Uterus (tissue), 2 donors: ENCODE measurements at regions not wholly inside any gene's neighbourhood (a gene's known extent, or its start where the extent isn't known, plus 50 kb on each side); places are given as distances from the start of the nearest gene placed in this dataset.

ENCODE experiments used
- POLR2A ChIP-seq, 2 donors: fragments of 450-650 bp; IDR thresholded peaks; one replicate each; pipeline ENCODE4 v1.6.1; 2016; ENCODE audit warnings: antibody characterized with exemption in 2 of 2, mild to moderate bottlenecking in 1 of 2, moderate library complexity in 1 of 2
- TF ChIP-seq, protein P1 (sequence below), 4 experiments: fragments of 200-600 bp in 2 of 4; fragments of 450-650 bp in 2 of 4; sonication (generic) in 2 of 4; IDR thresholded peaks; one replicate each; pipeline ENCODE4 v1.5.1; 2016 to 2019; ENCODE audit warnings: antibody characterized with exemption in 4 of 4, mild to moderate bottlenecking in 2 of 4, moderate library complexity in 1 of 4

- TF ChIP-seq, protein P1, sequence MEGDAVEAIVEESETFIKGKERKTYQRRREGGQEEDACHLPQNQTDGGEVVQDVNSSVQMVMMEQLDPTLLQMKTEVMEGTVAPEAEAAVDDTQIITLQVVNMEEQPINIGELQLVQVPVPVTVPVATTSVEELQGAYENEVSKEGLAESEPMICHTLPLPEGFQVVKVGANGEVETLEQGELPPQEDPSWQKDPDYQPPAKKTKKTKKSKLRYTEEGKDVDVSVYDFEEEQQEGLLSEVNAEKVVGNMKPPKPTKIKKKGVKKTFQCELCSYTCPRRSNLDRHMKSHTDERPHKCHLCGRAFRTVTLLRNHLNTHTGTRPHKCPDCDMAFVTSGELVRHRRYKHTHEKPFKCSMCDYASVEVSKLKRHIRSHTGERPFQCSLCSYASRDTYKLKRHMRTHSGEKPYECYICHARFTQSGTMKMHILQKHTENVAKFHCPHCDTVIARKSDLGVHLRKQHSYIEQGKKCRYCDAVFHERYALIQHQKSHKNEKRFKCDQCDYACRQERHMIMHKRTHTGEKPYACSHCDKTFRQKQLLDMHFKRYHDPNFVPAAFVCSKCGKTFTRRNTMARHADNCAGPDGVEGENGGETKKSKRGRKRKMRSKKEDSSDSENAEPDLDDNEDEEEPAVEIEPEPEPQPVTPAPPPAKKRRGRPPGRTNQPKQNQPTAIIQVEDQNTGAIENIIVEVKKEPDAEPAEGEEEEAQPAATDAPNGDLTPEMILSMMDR (IDR thresholded peaks at IDR 0.05), result no peak
- TF ChIP-seq POLR2A (IDR thresholded peaks at IDR 0.05), result no peak
These were observed 125.5 kb upstream of the JADE1 start for GRCh38 chr4:128684016-128684415.
